ENCODE measurements at regions not wholly inside any gene's neighbourhood (a gene's known extent, or its start where the extent isn't known, plus 50 kb on each side); places are given as distances from the start of the nearest gene placed in this dataset.

DNA sequence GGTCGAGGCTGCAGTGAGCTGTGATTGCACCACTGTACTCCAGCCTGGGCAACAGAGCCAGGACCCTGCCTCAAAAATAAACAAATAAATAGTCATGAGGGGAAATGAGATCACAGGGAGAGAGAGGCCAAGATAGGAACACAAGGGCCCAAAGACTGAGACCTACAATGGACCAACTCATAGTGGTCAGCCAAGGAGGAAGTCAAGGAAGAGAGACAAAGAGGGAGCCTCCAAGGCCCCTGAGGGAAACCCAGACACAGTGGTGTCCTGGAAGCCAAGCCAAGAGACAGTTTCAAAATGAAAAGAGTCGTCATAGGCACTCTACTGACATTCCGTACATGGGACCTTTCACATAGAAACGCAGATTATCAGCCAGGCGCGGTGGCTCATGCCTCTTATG is 153.3 kb downstream of the BCOR start:
- TF ChIP-seq POLR2A (IDR thresholded peaks at IDR 0.05) (no peak), CTCF (IDR thresholded peaks at IDR 0.05) (no peak)
